Right atrium auricular region (tissue), 2 donors: ENCODE measurements at regions not wholly inside any gene's neighbourhood (a gene's known extent, or its start where the extent isn't known, plus 50 kb on each side); places are given as distances from the start of the nearest gene placed in this dataset.

Experiments
- DNase-seq: peaks from one replicate; pipeline ENCODE4 v3.0.0-alpha.2; 2019; ENCODE audit warnings: low spot score
- H3K27ac ChIP-seq, 2 donors: fragments of 200-600 bp; sonication (generic); 1 replicate in 1 of 2; 2 replicates in 1 of 2; pipeline ENCODE4 v1.5.1; 2016 to 2019
- H3K27me3 ChIP-seq, 2 donors: fragments of 200-600 bp; sonication (generic); one replicate each; pipeline versions ENCODE4 v1.5.1 to v1.6.0; 2017 to 2019
- H3K36me3 ChIP-seq: fragments of 200-600 bp; sonication (generic); one replicate; pipeline ENCODE4 v1.5.1; 2016
- H3K4me1 ChIP-seq, 2 donors: fragments of 200-600 bp; sonication (generic); one replicate each; pipeline versions ENCODE4 v1.5.1 to v1.6.0; 2017 to 2019
- H3K4me3 ChIP-seq, 2 donors: fragments of 200-600 bp; sonication (generic); 1 replicate in 1 of 2; 2 replicates in 1 of 2; pipeline ENCODE4 v1.5.1; 2017 to 2019; ENCODE audit warnings: mild to moderate bottlenecking in 1 of 2, moderate library complexity in 1 of 2
- H3K9me3 ChIP-seq, 2 donors: fragments of 200-600 bp; sonication (generic); one replicate each; pipeline ENCODE4 v1.5.1; 2019
- TF ChIP-seq, protein P1 (sequence below), 2 donors: fragments of 200-600 bp; sonication (generic); IDR thresholded peaks; one replicate each; pipeline ENCODE4 v1.5.1; 2019; ENCODE audit warnings: antibody characterized with exemption in 2 of 2

DNA sequence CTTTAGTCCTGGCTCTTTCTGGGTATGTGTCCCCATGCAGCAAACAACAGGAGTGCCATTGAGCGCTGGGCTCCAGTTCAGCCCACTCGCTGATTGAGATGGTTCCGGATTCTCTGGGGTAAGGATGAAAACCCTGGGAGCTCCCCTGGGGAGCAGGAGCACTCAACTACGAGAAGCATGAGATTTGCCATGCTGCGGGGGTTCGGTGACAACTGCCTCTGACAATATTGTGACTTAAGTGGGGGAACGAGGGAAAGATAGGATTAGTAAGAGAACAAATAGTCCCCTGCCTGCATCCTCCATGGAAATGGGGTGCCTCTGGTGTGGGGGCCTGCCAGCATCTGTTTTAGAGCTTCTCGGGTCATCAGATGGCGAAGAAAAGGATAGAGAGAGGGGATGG lies 123.6 kb upstream of the IPO9 start:
- no peaks in the 10 kb centered on the region for H3K27me3 ChIP-seq
- no peak overlapping the region for H3K27ac ChIP-seq
- no peaks in the 10 kb centered on the region for H3K9me3 ChIP-seq
- no peak for DNase-seq
- H3K36me3 ChIP-seq, result no peaks in the 10 kb centered on the region
- TF ChIP-seq, protein P1, sequence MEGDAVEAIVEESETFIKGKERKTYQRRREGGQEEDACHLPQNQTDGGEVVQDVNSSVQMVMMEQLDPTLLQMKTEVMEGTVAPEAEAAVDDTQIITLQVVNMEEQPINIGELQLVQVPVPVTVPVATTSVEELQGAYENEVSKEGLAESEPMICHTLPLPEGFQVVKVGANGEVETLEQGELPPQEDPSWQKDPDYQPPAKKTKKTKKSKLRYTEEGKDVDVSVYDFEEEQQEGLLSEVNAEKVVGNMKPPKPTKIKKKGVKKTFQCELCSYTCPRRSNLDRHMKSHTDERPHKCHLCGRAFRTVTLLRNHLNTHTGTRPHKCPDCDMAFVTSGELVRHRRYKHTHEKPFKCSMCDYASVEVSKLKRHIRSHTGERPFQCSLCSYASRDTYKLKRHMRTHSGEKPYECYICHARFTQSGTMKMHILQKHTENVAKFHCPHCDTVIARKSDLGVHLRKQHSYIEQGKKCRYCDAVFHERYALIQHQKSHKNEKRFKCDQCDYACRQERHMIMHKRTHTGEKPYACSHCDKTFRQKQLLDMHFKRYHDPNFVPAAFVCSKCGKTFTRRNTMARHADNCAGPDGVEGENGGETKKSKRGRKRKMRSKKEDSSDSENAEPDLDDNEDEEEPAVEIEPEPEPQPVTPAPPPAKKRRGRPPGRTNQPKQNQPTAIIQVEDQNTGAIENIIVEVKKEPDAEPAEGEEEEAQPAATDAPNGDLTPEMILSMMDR (IDR thresholded peaks at IDR 0.05), result no peak
- H3K4me3 ChIP-seq, result no peak overlapping the region
- peaks cover 0 to 34% of the 10 kb centered on the region in 2 donors for H3K4me1 ChIP-seq

DNA sequence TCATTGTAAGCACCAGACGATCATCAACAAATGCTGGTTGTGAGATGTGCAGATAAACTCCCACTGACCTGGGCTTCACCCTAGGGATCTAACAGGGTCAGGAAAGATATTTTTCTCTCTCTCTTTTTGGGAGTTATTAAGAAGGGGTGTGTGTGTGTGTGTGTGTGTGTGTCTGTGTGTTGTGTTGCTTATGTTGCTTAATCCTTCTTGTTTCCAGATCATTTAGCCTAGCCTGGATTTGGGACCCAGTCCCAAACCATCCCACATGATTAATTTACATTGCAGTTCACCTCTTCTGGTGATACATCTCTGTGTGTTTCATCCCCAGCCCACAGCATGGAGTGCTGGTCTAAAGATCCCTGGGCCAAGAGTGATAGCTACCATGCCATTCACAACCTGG lies 122.8 kb upstream of the IPO9 start:
- H3K27me3 ChIP-seq, result no peaks in the 10 kb centered on the region
- peaks cover 0 to 41% of the 10 kb centered on the region in 2 donors for H3K4me1 ChIP-seq
- TF ChIP-seq, protein P1 (IDR thresholded peaks at IDR 0.05), result no peak
- no peak for DNase-seq
- no peak overlapping the region for H3K4me3 ChIP-seq
- H3K36me3 ChIP-seq, result no peaks in the 10 kb centered on the region
- H3K27ac ChIP-seq, result no peak overlapping the region
- H3K9me3 ChIP-seq, result no peaks in the 10 kb centered on the region

DNA sequence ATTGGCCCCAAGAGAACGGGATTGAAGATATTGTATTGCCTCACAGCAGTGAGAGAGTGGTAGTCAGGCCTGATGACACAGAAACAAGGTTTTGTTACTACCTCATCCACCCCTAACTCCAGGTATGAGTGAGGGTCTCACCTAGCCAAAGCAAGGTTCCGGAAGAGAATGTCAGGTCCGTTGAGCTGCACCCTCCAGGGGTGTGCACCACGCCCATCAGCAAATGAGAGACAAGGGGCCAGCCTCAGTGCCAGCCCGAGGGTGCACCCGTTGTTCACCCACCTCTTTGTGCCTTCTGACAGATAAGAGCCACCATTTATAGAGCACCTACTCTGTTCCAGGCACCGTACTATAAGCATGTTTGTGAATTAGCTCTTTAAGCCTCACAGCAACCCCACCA lies 121.9 kb upstream of the IPO9 start:
- Histone ChIP-seq H3K36me3 (no peaks in the 10 kb centered on the region), H3K4me1 (peaks cover 0 to 50% of the 10 kb centered on the region in 2 donors), H3K27ac (no peak overlapping the region), H3K4me3 (no peak overlapping the region), H3K27me3 (no peaks in the 10 kb centered on the region), H3K9me3 (no peaks in the 10 kb centered on the region)
- no peak for DNase-seq
- TF ChIP-seq, protein P1 (IDR thresholded peaks at IDR 0.05), result no peak

DNA sequence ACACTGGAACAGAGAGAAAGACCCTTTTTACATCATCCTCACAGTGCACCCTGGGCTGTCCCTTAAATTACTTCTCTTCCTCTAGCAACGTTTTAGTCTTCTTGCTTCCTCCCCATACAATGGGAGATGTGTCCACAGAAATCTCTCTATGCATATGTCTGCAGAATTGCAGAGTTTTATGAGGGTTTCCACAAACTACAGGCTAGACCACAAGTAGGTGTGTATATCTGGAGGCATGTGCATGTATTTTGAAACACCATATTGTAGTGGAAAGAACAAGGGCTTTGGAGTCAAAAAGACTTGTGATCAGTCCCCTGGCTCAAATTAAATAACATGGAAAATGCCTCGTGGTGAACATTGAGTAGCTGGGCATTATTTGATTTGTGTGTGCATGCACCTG lies 121.3 kb upstream of the IPO9 start:
- H3K9me3 ChIP-seq, result no peaks in the 10 kb centered on the region
- H3K36me3 ChIP-seq, result no peaks in the 10 kb centered on the region
- H3K4me3 ChIP-seq, result no peak overlapping the region
- no peak for DNase-seq
- TF ChIP-seq, protein P1 (IDR thresholded peaks at IDR 0.05), result no peak
- H3K27ac ChIP-seq, result no peak overlapping the region
- H3K4me1 ChIP-seq, result peaks cover 0 to 54% of the 10 kb centered on the region in 2 donors
- no peaks in the 10 kb centered on the region for H3K27me3 ChIP-seq

DNA sequence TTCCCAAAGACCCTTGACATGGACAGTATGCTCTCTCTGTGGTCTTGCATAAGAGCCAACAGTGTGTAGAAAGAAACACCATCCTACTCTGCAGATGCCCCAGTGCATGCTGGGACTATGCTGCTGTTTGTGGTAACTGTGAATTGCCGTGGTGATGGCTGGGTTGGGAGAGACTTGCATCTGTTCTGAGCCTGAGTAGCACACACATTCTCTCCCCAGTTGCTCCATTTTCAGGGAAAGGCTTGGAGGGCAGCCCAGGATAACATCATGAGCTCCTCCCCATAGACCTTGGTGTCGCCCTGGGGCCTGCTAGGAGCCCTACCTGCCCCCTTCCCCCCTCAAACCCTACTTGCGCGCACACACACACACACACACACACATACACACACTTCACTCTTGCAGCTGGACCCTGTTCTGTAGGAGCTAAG lies 120.9 kb upstream of the IPO9 start:
- TF ChIP-seq, protein P1 (IDR thresholded peaks at IDR 0.05), result no peak
- Histone ChIP-seq H3K9me3 (no peaks in the 10 kb centered on the region), H3K27me3 (no peaks in the 10 kb centered on the region), H3K36me3 (no peaks in the 10 kb centered on the region), H3K4me1 (peaks cover 0 to 54% of the 10 kb centered on the region in 2 donors), H3K4me3 (no peak overlapping the region), H3K27ac (no peak overlapping the region)
- no peak for DNase-seq

DNA sequence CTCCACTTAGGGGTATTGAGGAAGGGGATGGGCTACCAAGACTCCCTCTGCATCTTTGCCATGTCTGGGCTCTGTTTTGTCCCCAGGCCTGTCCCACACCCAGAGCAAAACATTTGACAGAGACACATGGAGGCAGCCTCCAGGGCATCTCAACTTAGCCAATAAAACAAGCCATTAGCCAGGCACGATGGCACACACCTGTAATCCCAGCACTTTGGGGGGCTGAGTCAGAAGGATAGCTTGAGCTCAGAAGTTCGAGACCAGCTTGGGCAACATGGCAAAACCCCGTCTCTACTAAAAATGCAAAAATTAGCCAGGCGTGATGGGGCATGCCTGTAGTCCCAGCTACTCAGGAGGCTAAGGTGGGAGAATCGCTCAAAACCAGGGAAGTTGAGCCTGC lies 120.3 kb upstream of the IPO9 start:
- Histone ChIP-seq H3K4me3 (no peak overlapping the region), H3K27ac (no peak overlapping the region), H3K4me1 (peaks cover 0 to 54% of the 10 kb centered on the region in 2 donors), H3K9me3 (no peaks in the 10 kb centered on the region), H3K36me3 (no peaks in the 10 kb centered on the region), H3K27me3 (no peaks in the 10 kb centered on the region)
- DNase-seq, result no peak
- TF ChIP-seq, protein P1 (IDR thresholded peaks at IDR 0.05), result no peak
